ENCODE measurements at regions not wholly inside any gene's neighbourhood (a gene's known extent, or its start where the extent isn't known, plus 50 kb on each side); places are given as distances from the start of the nearest gene placed in this dataset.

- DNase-seq (ENCODE audit: low read depth) = no peak
Observed at GRCh38 chr3:56985460-56985859, 75.0 kb upstream of the SPATA12 start.

DNA sequence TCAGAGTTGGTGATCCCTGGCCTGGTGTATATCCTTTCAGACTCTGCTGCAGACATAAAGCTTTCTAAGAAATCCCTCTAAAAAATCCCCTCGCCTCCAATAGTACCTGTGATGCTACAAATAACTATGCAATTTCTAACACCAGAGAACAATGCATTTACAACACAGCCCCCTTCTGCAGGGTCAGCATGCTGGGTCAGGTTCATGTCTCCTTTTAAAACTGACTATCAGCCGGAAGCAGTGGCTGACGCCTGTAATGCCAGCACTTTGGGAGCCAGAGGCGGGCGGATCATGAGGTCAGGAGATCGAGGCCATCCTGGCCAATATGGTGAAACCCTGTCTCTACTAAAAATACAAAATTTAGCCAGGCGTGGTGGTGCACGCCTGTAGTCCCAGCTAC, 77.0 kb upstream of the SPATA12 start:
- no peak for DNase-seq (ENCODE audit: low read depth)

GRCh38 chr3:56981445-56982230, 78.8 kb upstream of the SPATA12 start:
- DNase-seq (ENCODE audit: low read depth) = no peak

DNA sequence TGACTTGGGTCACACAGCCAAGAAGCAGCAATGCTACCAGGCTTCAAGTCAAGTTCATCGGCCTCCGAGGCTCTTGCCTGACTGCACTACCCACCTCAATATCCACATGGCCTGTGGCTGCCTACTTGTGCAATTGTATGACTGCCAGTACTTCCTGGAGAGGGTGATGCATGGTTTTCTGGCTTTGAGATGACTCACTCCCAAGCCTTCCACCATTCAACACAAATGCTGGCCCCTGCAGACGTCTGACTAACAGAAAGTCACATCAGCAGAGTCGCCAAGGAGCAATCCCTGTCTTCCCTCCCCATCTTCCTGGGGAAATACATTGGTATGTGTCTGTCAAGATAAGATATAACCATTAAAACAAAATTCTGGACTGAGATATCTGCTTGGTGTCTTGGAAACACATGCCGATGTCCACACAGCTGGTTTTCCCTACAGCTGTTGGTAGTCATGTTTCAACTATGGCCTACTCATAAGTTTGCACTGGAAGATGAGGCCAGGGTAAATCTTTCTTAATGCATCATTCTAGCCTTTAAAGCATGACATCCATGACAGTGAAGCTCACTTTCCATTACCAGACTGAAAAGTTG, 79.6 kb upstream of the SPATA12 start:
- peak; percentile 11 for DNase-seq (ENCODE audit: low read depth)

GRCh38 chr3:56980243-56980642, 80.2 kb upstream of the SPATA12 start:
- DNase-seq (ENCODE audit: low read depth) = no peak

DNA sequence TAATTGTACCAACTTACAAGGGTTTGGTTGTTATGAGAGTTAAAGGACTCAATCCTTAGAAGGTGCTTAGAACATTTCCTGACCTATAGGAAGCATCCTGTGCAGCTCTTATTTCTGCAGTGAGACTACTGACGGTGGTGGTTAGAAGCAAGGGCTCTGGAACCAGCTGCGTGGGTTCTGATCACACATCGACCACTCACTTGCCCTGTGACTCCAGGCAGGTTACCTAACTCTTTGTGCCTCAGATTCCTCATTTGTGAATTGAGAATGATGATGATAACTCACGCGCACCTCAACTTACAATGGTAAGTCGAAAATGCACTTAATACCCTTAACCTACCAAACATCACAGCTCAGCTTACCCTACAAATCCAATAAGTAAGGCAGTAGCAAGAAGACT, 80.7 kb upstream of the SPATA12 start:
- DNase-seq (ENCODE audit: low read depth) = no peak

- no peak for DNase-seq (ENCODE audit: low read depth)
Observed at GRCh38 chr3:56977561-56977889, 82.9 kb upstream of the SPATA12 start.

GRCh38 chr3:56976651-56977560, 83.6 kb upstream of the SPATA12 start:
- DNase-seq (ENCODE audit: low read depth) = no peak

- no peak for DNase-seq (ENCODE audit: low read depth)
Observed at GRCh38 chr3:56975567-56975966, 84.9 kb upstream of the SPATA12 start.

DNA sequence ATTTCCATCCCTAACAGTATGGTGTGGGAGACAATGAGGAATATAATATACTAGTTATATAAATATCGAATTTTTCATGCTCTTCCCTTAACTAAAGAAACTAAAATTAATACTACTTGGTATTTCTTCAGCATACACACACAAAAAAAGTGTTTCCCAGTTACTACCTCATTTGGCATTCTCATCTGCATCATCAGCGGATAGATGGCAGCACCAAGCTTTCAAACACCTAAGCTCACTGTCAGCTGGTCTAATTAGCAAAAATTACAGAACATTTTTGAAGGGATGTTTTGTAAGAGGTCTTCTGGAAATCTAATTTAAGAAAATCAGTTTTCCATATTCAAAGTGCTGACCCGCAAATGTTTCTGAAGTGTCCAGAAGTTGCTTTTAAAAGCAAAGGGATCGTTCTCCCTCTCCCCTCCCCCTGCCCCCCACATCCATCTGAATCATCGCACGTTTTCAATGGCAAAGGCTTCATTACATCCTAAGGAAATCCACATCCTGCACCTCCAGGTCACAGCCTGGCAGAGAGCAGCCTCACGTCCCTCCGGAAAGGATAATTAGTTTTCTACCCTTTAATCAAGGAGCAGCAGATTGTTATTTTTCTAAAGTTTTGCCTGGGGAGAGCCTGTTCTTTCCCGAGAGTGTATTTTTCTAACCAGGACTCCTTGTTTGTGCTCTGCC, 86.1 kb upstream of the SPATA12 start:
- no peak for DNase-seq (ENCODE audit: low read depth)

GRCh38 chr3:56971816-56972215, 88.6 kb upstream of the SPATA12 start:
- no peak for DNase-seq (ENCODE audit: low read depth)

GRCh38 chr3:56971261-56971660, 89.2 kb upstream of the SPATA12 start:
- DNase-seq (ENCODE audit: low read depth) = no peak

GRCh38 chr3:56970461-56970879, 90.0 kb upstream of the SPATA12 start:
- no peak for DNase-seq (ENCODE audit: low read depth)

GRCh38 chr3:56969851-56970250, 90.6 kb upstream of the SPATA12 start:
- no peak for DNase-seq (ENCODE audit: low read depth)

GRCh38 chr3:56966509-56966908, 94.0 kb upstream of the SPATA12 start:
- DNase-seq (ENCODE audit: low read depth) = no peak

DNA sequence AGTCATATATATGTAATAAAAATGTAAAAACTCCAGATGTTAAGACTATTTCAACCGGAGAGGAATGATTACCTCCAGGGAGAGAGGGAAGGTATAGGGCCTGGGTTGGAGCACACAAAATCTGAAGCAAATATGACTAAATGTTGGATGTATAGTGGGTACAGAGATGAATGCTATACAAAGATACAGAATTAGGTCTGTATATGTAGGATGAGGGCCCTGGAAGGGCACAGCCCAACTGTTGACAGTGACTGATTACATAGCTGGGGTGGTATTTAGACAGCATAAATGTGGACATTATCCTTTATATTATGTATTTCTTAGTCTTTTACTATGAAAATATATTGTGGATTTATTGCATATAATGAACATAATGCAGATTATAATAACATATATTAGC, 94.4 kb upstream of the SPATA12 start:
- no peak for DNase-seq (ENCODE audit: low read depth)

GRCh38 chr3:56962922-56963321, 97.5 kb upstream of the SPATA12 start:
- DNase-seq (ENCODE audit: low read depth) = no peak

DNA sequence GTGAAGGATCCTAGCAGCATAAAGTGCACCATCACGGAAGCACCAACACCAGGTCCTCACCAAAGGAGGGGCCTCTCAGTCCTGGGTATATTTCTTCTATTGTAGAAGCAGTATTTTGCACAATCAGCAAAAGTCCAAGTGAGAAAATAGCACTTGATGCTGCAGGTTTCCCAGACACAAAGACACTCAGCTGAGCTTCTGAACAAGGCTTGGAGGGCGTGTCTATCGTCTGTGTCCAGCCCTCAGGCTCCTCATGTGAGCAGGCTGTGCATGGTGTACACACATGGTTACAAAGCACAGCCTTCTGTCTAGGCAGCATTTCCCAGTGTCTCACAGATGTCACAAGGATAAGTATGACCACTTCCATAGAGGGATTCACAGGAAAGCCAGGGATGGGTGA, 98.3 kb upstream of the SPATA12 start:
- no peak for DNase-seq (ENCODE audit: low read depth)

GRCh38 chr3:56960234-56960917, 100.1 kb upstream of the SPATA12 start:
- no peak for DNase-seq (ENCODE audit: low read depth)

- DNase-seq (ENCODE audit: low read depth) = no peak
Observed at GRCh38 chr3:56958879-56959278, 101.6 kb upstream of the SPATA12 start.

DNA sequence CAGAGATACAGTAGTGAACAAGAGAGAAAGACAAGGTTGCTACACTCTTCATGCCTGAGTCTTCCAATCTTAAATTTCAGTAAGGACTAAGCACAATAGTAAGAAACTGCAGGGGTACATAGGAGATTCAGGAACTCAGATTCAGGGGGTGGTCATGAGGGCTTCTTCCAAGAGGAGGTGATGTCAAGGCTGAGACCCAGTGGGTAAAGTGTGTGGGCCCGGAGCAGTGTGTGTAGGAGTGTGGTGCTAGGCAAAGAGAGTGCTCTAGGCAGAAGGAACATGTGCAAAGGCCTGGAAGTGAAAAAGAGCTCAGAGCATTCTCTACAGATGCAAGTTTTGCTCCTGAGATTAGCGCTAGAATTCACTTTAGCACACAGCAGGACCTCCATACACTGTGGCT, 102.9 kb upstream of the SPATA12 start:
- DNase-seq (ENCODE audit: low read depth) = no peak

GRCh38 chr3:56956906-56957305, 103.6 kb upstream of the SPATA12 start:
- no peak for DNase-seq (ENCODE audit: low read depth)
